Parathyroid adenoma (tissue), 2 donors: ENCODE measurements at regions not wholly inside any gene's neighbourhood (a gene's known extent, or its start where the extent isn't known, plus 50 kb on each side); places are given as distances from the start of the nearest gene placed in this dataset.

Source experiments
- H2AFZ ChIP-seq: fragments of 300-600 bp; sonication (generic); one replicate; pipeline ENCODE4 v1.7.0; 2017; ENCODE audit warnings: antibody characterized with exemption, mild to moderate bottlenecking
- H3K27ac ChIP-seq: fragments of 300-600 bp; sonication (generic); one replicate; pipeline ENCODE4 v1.7.0; 2017
- H3K27me3 ChIP-seq: fragments of 300-600 bp; sonication (generic); one replicate; pipeline ENCODE4 v1.7.0; 2017; ENCODE audit warnings: low read length; ENCODE audit not compliant: control insufficient read depth, insufficient read depth
- H3K36me3 ChIP-seq: fragments of 300-600 bp; sonication (generic); one replicate; pipeline ENCODE4 v1.7.0; 2017; ENCODE audit warnings: low read length; ENCODE audit not compliant: control insufficient read depth, insufficient read depth
- H3K4me1 ChIP-seq: fragments of 300-600 bp; sonication (generic); one replicate; pipeline ENCODE4 v1.7.0; 2017; ENCODE audit warnings: control low read depth
- H3K4me2 ChIP-seq: fragments of 300-600 bp; sonication (generic); one replicate; pipeline ENCODE4 v1.7.0; 2017; ENCODE audit warnings: low read length
- H3K4me3 ChIP-seq: fragments of 300-600 bp; sonication (generic); one replicate; pipeline ENCODE4 v1.7.0; 2017; ENCODE audit warnings: low read depth, low read length
- H3K79me2 ChIP-seq: fragments of 300-600 bp; sonication (generic); one replicate; pipeline ENCODE4 v1.7.0; 2017; ENCODE audit warnings: control low read depth
- H3K9ac ChIP-seq: fragments of 300-600 bp; sonication (generic); one replicate; pipeline ENCODE4 v1.7.0; 2017; ENCODE audit warnings: mild to moderate bottlenecking
- H3K9me3 ChIP-seq: fragments of 300-600 bp; sonication (generic); one replicate; pipeline ENCODE4 v1.7.0; 2017; ENCODE audit warnings: low read length; ENCODE audit not compliant: control insufficient read depth
- CTCF ChIP-seq: fragments of 300-600 bp; sonication (generic); IDR thresholded peaks from one replicate; pipeline ENCODE4 v1.7.0; 2017; ENCODE audit warnings: antibody characterized with exemption, mild to moderate bottlenecking
- donor health status: primary hyperparathyroidism.

GRCh38 chr5:56350011-56350596 is 117.0 kb upstream of the ANKRD55 start:
- Histone ChIP-seq H3K4me1 (peaks cover 2% of the 10 kb centered on the region), H3K27me3 (no peaks in the 10 kb centered on the region), H3K4me3 (no peak overlapping the region), H3K9me3 (no peaks in the 10 kb centered on the region), H3K4me2 (no peak overlapping the region), H2AFZ (peak overlapping the region; percentile 28), H3K9ac (no peak overlapping the region), H3K36me3 (no peaks in the 10 kb centered on the region), H3K79me2 (no peaks in the 10 kb centered on the region), H3K27ac (no peak overlapping the region)
- TF ChIP-seq CTCF = no peak

GRCh38 chr5:56349461-56349860 is 116.3 kb upstream of the ANKRD55 start:
- no peak for TF ChIP-seq CTCF
- no peaks in the 10 kb centered on the region for H3K9me3 ChIP-seq
- no peaks in the 10 kb centered on the region for H3K27me3 ChIP-seq
- no peak overlapping the region for H3K9ac ChIP-seq
- H3K4me3 ChIP-seq = no peak overlapping the region
- no peak overlapping the region for H2AFZ ChIP-seq
- H3K79me2 ChIP-seq = no peaks in the 10 kb centered on the region
- no peaks in the 10 kb centered on the region for H3K36me3 ChIP-seq
- H3K27ac ChIP-seq = no peak overlapping the region
- H3K4me1 ChIP-seq = peaks cover 2% of the 10 kb centered on the region
- no peak overlapping the region for H3K4me2 ChIP-seq

GRCh38 chr5:56346741-56347535 is 113.8 kb upstream of the ANKRD55 start:
- Histone ChIP-seq H3K9me3 (no peaks in the 10 kb centered on the region), H3K79me2 (no peaks in the 10 kb centered on the region), H2AFZ (no peak overlapping the region), H3K4me3 (no peak overlapping the region), H3K4me2 (no peak overlapping the region), H3K4me1 (peaks cover 2% of the 10 kb centered on the region), H3K27me3 (no peaks in the 10 kb centered on the region), H3K36me3 (no peaks in the 10 kb centered on the region), H3K9ac (no peak overlapping the region), H3K27ac (no peak overlapping the region)
- TF ChIP-seq CTCF = no peak

GRCh38 chr5:56346044-56346710 is 113.0 kb upstream of the ANKRD55 start:
- Histone ChIP-seq H3K79me2 (no peaks in the 10 kb centered on the region), H2AFZ (no peak overlapping the region), H3K9me3 (no peaks in the 10 kb centered on the region), H3K9ac (no peak overlapping the region), H3K4me3 (no peak overlapping the region), H3K4me2 (no peak overlapping the region), H3K36me3 (no peaks in the 10 kb centered on the region), H3K27me3 (no peaks in the 10 kb centered on the region), H3K4me1 (peaks cover 2% of the 10 kb centered on the region), H3K27ac (no peak overlapping the region)
- TF ChIP-seq CTCF = no peak
